SK-N-SH (cell line): ENCODE measurements at regions not wholly inside any gene's neighbourhood (a gene's known extent, or its start where the extent isn't known, plus 50 kb on each side); places are given as distances from the start of the nearest gene placed in this dataset.

ENCODE experiments used
- CTCF ChIA-PET: fragments of 300-600, 350-600 bp; formaldehyde crosslinking; extraction: SDS; loops from one replicate; lab custom pipeline; 2021; lab: Yijun Ruan, JAX
- POLR2A ChIA-PET: fragments of 350-600 bp; sonication (Branson Sonifier 250); formaldehyde crosslinking; extraction: SDS; loops from one replicate; lab custom pipeline; 2020; ENCODE audit warnings: antibody characterized with exemption, inconsistent platforms; lab: Yijun Ruan, JAX
- DNase-seq: peaks from one replicate; pipeline ENCODE4 v3.0.0; 2012
- H2AFZ ChIP-seq: fragments of 200-600 bp; sonication (generic); 2 replicates; pipeline ENCODE4 v1.8.1; 2016; ENCODE audit warnings: antibody characterized with exemption, mild to moderate bottlenecking, low read depth
- H3F3A ChIP-seq: fragments of 200-600 bp; sonication (generic); replicated peaks from 2 replicates; pipeline ENCODE3; 2016; ENCODE audit warnings: antibody characterized with exemption, mild to moderate bottlenecking; ENCODE audit not compliant: insufficient read depth
- H3K27ac ChIP-seq, 2 experiments: fragments of 200-500 bp in 1 of 2; fragments of 200-600 bp in 1 of 2; sonication (Bioruptor generic) in 1 of 2; sonication (generic), shearing (Covaris generic) in 1 of 2; 2 replicates each; pipeline versions ENCODE4 v1.5.1 to v1.6.1; 2014 to 2016; ENCODE audit warnings: low read depth in 2 of 2, inconsistent platforms in 1 of 2, low read length in 1 of 2, mild to moderate bottlenecking in 1 of 2, mixed read lengths in 1 of 2
- H3K27me3 ChIP-seq: fragments of 200-600 bp; sonication (generic), shearing (Covaris generic); 2 replicates; pipeline ENCODE4 v1.6.1; 2016; ENCODE audit warnings: mixed run types; ENCODE audit not compliant: insufficient read depth
- H3K36me3 ChIP-seq, 2 experiments: fragments of 200-500 bp in 1 of 2; fragments of 200-600 bp in 1 of 2; sonication (Bioruptor generic) in 1 of 2; sonication (generic) in 1 of 2; replicated peaks in 1 of 2; 2 replicates each; pipeline versions ENCODE3 to v1.5.1; 2014 to 2016; ENCODE audit warnings: low read length in 1 of 2, mild to moderate bottlenecking in 1 of 2; ENCODE audit not compliant: insufficient read depth in 2 of 2, control insufficient read depth in 1 of 2
- H3K4me1 ChIP-seq, 2 experiments: fragments of 200-500 bp in 1 of 2; fragments of 200-600 bp in 1 of 2; sonication (Bioruptor generic) in 1 of 2; sonication (generic), shearing (Covaris generic) in 1 of 2; 2 replicates each; pipeline versions ENCODE4 v1.5.1 to v1.6.1; 2014 to 2016; ENCODE audit warnings: low read depth in 1 of 2, low read length in 1 of 2, mixed run types in 1 of 2; ENCODE audit not compliant: insufficient read depth in 2 of 2, control insufficient read depth in 1 of 2
- H3K4me2 ChIP-seq: fragments of 200-600 bp; sonication (generic), shearing (Covaris generic); 2 replicates; pipeline ENCODE4 v1.6.1; 2017; ENCODE audit warnings: mixed run types
- H3K4me3 ChIP-seq, 2 experiments: fragments of 200-500 bp in 1 of 2; fragments of 200-600 bp in 1 of 2; sonication (Bioruptor generic) in 1 of 2; sonication (generic), shearing (Covaris generic) in 1 of 2; 2 replicates each; pipeline versions ENCODE4 v1.5.1 to v1.8.1; 2014 to 2016; ENCODE audit warnings: low read depth in 2 of 2, inconsistent platforms in 1 of 2, low read length in 1 of 2, mild to moderate bottlenecking in 1 of 2, mixed read lengths in 1 of 2, moderate library complexity in 1 of 2
- H3K79me2 ChIP-seq: fragments of 200-600 bp; sonication (generic); 2 replicates; pipeline ENCODE4 v1.8.1; 2017; ENCODE audit warnings: mild to moderate bottlenecking; ENCODE audit not compliant: insufficient read depth
- H3K9ac ChIP-seq: fragments of 200-600 bp; sonication (generic); 2 replicates; pipeline ENCODE4 v1.6.1; 2017; ENCODE audit warnings: mixed run types
- H3K9me2 ChIP-seq: fragments of 200-600 bp; sonication (generic); 2 replicates; pipeline ENCODE4 v1.6.1; 2017; ENCODE audit warnings: mixed run types
- H3K9me3 ChIP-seq: fragments of 200-600 bp; sonication (generic); 2 replicates; pipeline ENCODE4 v1.6.1; 2017; ENCODE audit warnings: mixed run types, mild to moderate bottlenecking, moderate library complexity
- H4K20me1 ChIP-seq: fragments of 200-600 bp; sonication (generic); 2 replicates; pipeline ENCODE4 v1.6.1; 2017; ENCODE audit warnings: mild to moderate bottlenecking, mixed run types; ENCODE audit not compliant: insufficient read depth
- CHD2 ChIP-seq: fragments of 150-350 bp; IDR thresholded peaks from 2 replicates; pipeline ENCODE4 v1.6.1; 2018; ENCODE audit warnings: low read length; ENCODE audit not compliant: partially characterized antibody
- CTCF ChIP-seq: fragments of 200-600 bp; sonication (generic); IDR thresholded peaks from 2 replicates; pipeline ENCODE4 v1.6.1; 2017; ENCODE audit warnings: antibody characterized with exemption, mild to moderate bottlenecking, moderate library complexity
- EZH2phosphoT487 ChIP-seq: fragments of 200-600 bp; sonication (generic); IDR thresholded peaks from 2 replicates; pipeline ENCODE4 v1.6.1; 2017; ENCODE audit warnings: low read depth, mixed run types, mild to moderate bottlenecking, antibody characterized with exemption, moderate library complexity, borderline replicate concordance
- FOXJ3 ChIP-seq: sonication (generic); formaldehyde crosslinking; IDR thresholded peaks from 2 replicates; pipeline ENCODE4 v1.5.1; 2020; ENCODE audit warnings: mild to moderate bottlenecking, missing genetic modification reagents
- FOXM1 ChIP-seq: IDR thresholded peaks from 2 replicates; pipeline ENCODE4 v1.4.0; 2012; ENCODE audit warnings: low read depth, mild to moderate bottlenecking
- GATA2 ChIP-seq: sonication (generic); formaldehyde crosslinking; IDR thresholded peaks from 2 replicates; pipeline ENCODE4 v1.5.0; 2020; ENCODE audit warnings: mild to moderate bottlenecking, missing genetic modification reagents
- IRF3 ChIP-seq: fragments of 150-350 bp; IDR thresholded peaks from 2 replicates; pipeline ENCODE4 v1.6.1; 2016; ENCODE audit warnings: mild to moderate bottlenecking, low read depth, low read length
- JUND ChIP-seq: IDR thresholded peaks from 2 replicates; pipeline ENCODE4 v1.4.0; 2012
- MAX ChIP-seq: IDR thresholded peaks from 2 replicates; pipeline ENCODE4 v1.4.0; 2012; ENCODE audit warnings: low read depth
- NFIC ChIP-seq: IDR thresholded peaks from 2 replicates; pipeline ENCODE4 v1.4.0; 2012; ENCODE audit warnings: borderline replicate concordance
- NRF1 ChIP-seq: IDR thresholded peaks from 2 replicates; pipeline ENCODE4 v1.6.1; 2012; ENCODE audit warnings: low read depth, mild to moderate bottlenecking, low read length
- PBX3 ChIP-seq: IDR thresholded peaks from 2 replicates; pipeline ENCODE4; 2012
- REST ChIP-seq: IDR thresholded peaks from 2 replicates; pipeline ENCODE4 v1.6.1; 2012; ENCODE audit warnings: mild to moderate bottlenecking, low read depth, low read length, moderate library complexity
- RXRA ChIP-seq: IDR thresholded peaks from 2 replicates; pipeline ENCODE4 v1.4.0; 2012; ENCODE audit warnings: low read depth, mild to moderate bottlenecking, borderline replicate concordance
- TCF12 ChIP-seq: IDR thresholded peaks from 2 replicates; pipeline ENCODE4 v1.4.0; 2012
- USF2 ChIP-seq: fragments of 150-350 bp; IDR thresholded peaks from 2 replicates; pipeline ENCODE4 v1.6.1; 2017; ENCODE audit warnings: antibody characterized with exemption, low read length, low read depth, borderline replicate concordance
- YY1 ChIP-seq: IDR thresholded peaks from 2 replicates; pipeline ENCODE4 v1.4.0; 2012; ENCODE audit warnings: low read depth, mild to moderate bottlenecking
- ZBTB33 ChIP-seq: IDR thresholded peaks from 2 replicates; pipeline ENCODE4 v1.4.0; 2012; ENCODE audit warnings: low read depth, borderline replicate concordance
- WGBS: methylation state at CpG from one replicate; pipeline ENCODE4 v1.1.6; 2017; ENCODE audit warnings: low lambda C conversion rate; 5-methylcytosine and 5-hydroxymethylcytosine counted together

GRCh38 chr1:30153743-30154449, 569.5 kb downstream of the MATN1 start:
- Histone ChIP-seq H2AFZ (no peak overlapping the region), H3K27ac (no peak overlapping the region), H4K20me1 (no peaks in the 10 kb centered on the region), H3K4me3 (no peak overlapping the region), H3K4me1 (no peaks in the 10 kb centered on the region; a peak in 1 of 4 replicates), H3K4me2 (no peak overlapping the region), H3K27me3 (no peaks in the 10 kb centered on the region), H3K9me3 (no peaks in the 10 kb centered on the region), H3K36me3 (no peaks in the 10 kb centered on the region), H3K79me2 (no peaks in the 10 kb centered on the region), H3F3A (no peaks in the 10 kb centered on the region), H3K9ac (no peak overlapping the region), H3K9me2 (no peaks in the 10 kb centered on the region)
- TF ChIP-seq USF2 (no peak), CHD2 (no peak), NFIC (no peak), YY1 (no peak), GATA2 (no peak), JUND (no peak), TCF12 (no peak), CTCF (no peak), REST (no peak), FOXJ3 (CRISPR knock-in tag) (no peak), FOXM1 (no peak), PBX3 (no peak), NRF1 (no peak), IRF3 (no peak), ZBTB33 (no peak), EZH2phosphoT487 (no peak), RXRA (no peak), MAX (no peak)
- WGBS: 23% methylated on average over 4 of the region's 4 CpGs
- CTCF ChIA-PET: interaction anchor here (1.4 kb wide), 1 partner anchor 20 kb away, joined by 3 read pairs; no protein-coding TSS in a partner anchor
- POLR2A ChIA-PET: no interaction called here
- no peak for DNase-seq
